ENCODE measurements at regions not wholly inside any gene's neighbourhood (a gene's known extent, or its start where the extent isn't known, plus 50 kb on each side); places are given as distances from the start of the nearest gene placed in this dataset.

- H3K36me3 ChIP-seq (ENCODE audit: control insufficient read depth in 2 of 4, insufficient read depth in 4 of 4, low read length in 3 of 4) = no peaks in the 10 kb centered on the region
- H2BK5ac ChIP-seq (ENCODE audit: low read depth, low read length) = no peak overlapping the region
- H2AK5ac ChIP-seq (ENCODE audit: low read depth, low read length) = no peak overlapping the region
- H2AFZ ChIP-seq (ENCODE audit: low read length) = no peak overlapping the region
- no peak for TF ChIP-seq CREB1 (IDR thresholded peaks at IDR 0.05)
- no peak for TF ChIP-seq CBX5 (IDR thresholded peaks at IDR 0.05; ENCODE audit: low read depth, low read length)
- no peak for TF ChIP-seq RBBP5 (IDR thresholded peaks at IDR 0.05; ENCODE audit: borderline replicate concordance, low read depth, low read length)
- TF ChIP-seq TAF1 (IDR thresholded peaks at IDR 0.05; ENCODE audit: low read depth, low read length) = no peak
- no peak for TF ChIP-seq CHD2 (IDR thresholded peaks at IDR 0.05; ENCODE audit: low read length)
- TF ChIP-seq SIN3A (conservative IDR thresholded peaks at IDR 0.05 in 1 of 2, IDR thresholded peaks at IDR 0.05 in 1 of 2; ENCODE audit: low read depth in 1 of 2, low read length in 2 of 2) = no peak
- no peak for TF ChIP-seq RAD21 (IDR thresholded peaks at IDR 0.05 in 1 of 2, conservative IDR thresholded peaks at IDR 0.05 in 1 of 2; ENCODE audit: low read depth in 2 of 2, low read length in 2 of 2)
- no peak for TF ChIP-seq POU5F1 (IDR thresholded peaks at IDR 0.05; ENCODE audit: low read depth, low read length)
- TF ChIP-seq CTCF (IDR thresholded peaks at IDR 0.05; ENCODE audit: control extremely low read depth in 1 of 3, insufficient read depth in 1 of 3, low read depth in 1 of 3, low read length in 3 of 3) = no peak
- no peaks in the 10 kb centered on the region for H4K20me1 ChIP-seq (replicated peaks in 1 of 2; ENCODE audit: control insufficient read depth in 1 of 2, insufficient read depth in 2 of 2, low read length in 2 of 2)
- H3K79me2 ChIP-seq (ENCODE audit: control insufficient read depth in 1 of 2, insufficient read depth in 2 of 2, low read length in 2 of 2) = no peaks in the 10 kb centered on the region
- DNase-seq (ENCODE audit: low read depth in 1 of 2, low spot score in 2 of 2) (no peak), FAIRE-seq (no peak)
- no peak overlapping the region for H3K4me3 ChIP-seq (ENCODE audit: extremely low read depth in 1 of 4, insufficient read depth in 2 of 4, low read depth in 3 of 4, low read length in 4 of 4)
- ChIA-PET CTCF (ENCODE audit: partially characterized antibody) (interaction anchor here (0.9 to 1.0 kb wide), 2 partner anchors 8 to 55 kb away, joined by 3 read pairs; no protein-coding TSS in a partner anchor), POLR2A (ENCODE audit: partially characterized antibody) (no interaction called here)
- no peak overlapping the region for H4K8ac ChIP-seq (ENCODE audit: extremely low read depth, insufficient read depth, low read length)
- no peak overlapping the region for H4K91ac ChIP-seq (replicated peaks; ENCODE audit: insufficient read length, low read length)
- H3K4ac ChIP-seq (replicated peaks; ENCODE audit: insufficient read length, low read depth, low read length) = no peak overlapping the region
- no peak overlapping the region for H2BK15ac ChIP-seq (ENCODE audit: low read length)
- H3K18ac ChIP-seq (ENCODE audit: extremely low read depth, low read length) = no peak overlapping the region
- no peaks in the 10 kb centered on the region for H3K4me1 ChIP-seq (replicated peaks in 1 of 4; ENCODE audit: control insufficient read depth in 3 of 4, insufficient read depth in 4 of 4, low read length in 3 of 4)
- no peaks in the 10 kb centered on the region for H3K27me3 ChIP-seq (replicated peaks in 1 of 4; ENCODE audit: control insufficient read depth in 3 of 4, extremely low read depth in 1 of 4, insufficient read depth in 3 of 4, low read length in 3 of 4)
- no peak overlapping the region for H4K5ac ChIP-seq (ENCODE audit: insufficient read length, low read depth, low read length)
- H3K9me3 ChIP-seq (ENCODE audit: insufficient read depth in 2 of 2, low read depth in 1 of 2, low read length in 1 of 2) = no peaks in the 10 kb centered on the region
- no peak overlapping the region for H3K27ac ChIP-seq (ENCODE audit: low read depth, low read length)
- no peak overlapping the region for H3K4me2 ChIP-seq (ENCODE audit: insufficient read depth in 1 of 2, low read depth in 2 of 2, low read length in 2 of 2)
- no peak overlapping the region for H3K23ac ChIP-seq (ENCODE audit: insufficient read length)
- H3K79me1 ChIP-seq (ENCODE audit: low read depth, low read length) = no peaks in the 10 kb centered on the region
- H2BK20ac ChIP-seq (ENCODE audit: low read length) = no peak overlapping the region
- no peak overlapping the region for H3K9ac ChIP-seq (replicated peaks in 1 of 4; ENCODE audit: extremely low read depth in 1 of 4, low read depth in 3 of 4, low read length in 3 of 4)
- peaks cover 2% of the 10 kb centered on the region; the same call in 1 of the 2 replicates for H3K23me2 ChIP-seq (ENCODE audit: low read depth, low read length)
- no peak overlapping the region for H3K56ac ChIP-seq (replicated peaks; ENCODE audit: insufficient read length, low read depth, low read length)
- H3K14ac ChIP-seq (ENCODE audit: insufficient read length) = no peak overlapping the region
- WGBS, 2 experiments (ENCODE audit: extremely low coverage in 1 of 2, insufficient coverage in 1 of 2, insufficient read length in 1 of 2, insufficient replicate concordance in 2 of 2, low coverage in 1 of 2, low lambda C conversion rate in 2 of 2, missing lambda C conversion rate in 1 of 2) = 100% methylated on average over 2 of the region's 2 CpGs; no CpG with 5 or more reads in 1 of the 2 experiments
- H2BK120ac ChIP-seq (replicated peaks; ENCODE audit: low read depth, low read length) = no peak overlapping the region
- H2BK12ac ChIP-seq (ENCODE audit: low read depth, low read length) = no peak overlapping the region
Observed at GRCh38 chr17:54718286-54718685, 182.4 kb upstream of the TOM1L1 start.
